Brain microvascular endothelial cell (primary cell): ENCODE measurements at regions not wholly inside any gene's neighbourhood (a gene's known extent, or its start where the extent isn't known, plus 50 kb on each side); places are given as distances from the start of the nearest gene placed in this dataset.

ENCODE experiments used
- DNase-seq: peaks from one replicate; pipeline ENCODE4 v3.0.0-alpha.2; 2020
- H3K27ac ChIP-seq: fragments of 250-450 bp; sonication (Bioruptor Pico); 2 replicates; pipeline ENCODE4 v1.5.1; 2020; ENCODE audit warnings: mild to moderate bottlenecking, moderate library complexity
- H3K27me3 ChIP-seq: fragments of 250-450 bp; sonication (Bioruptor Pico); replicated peaks from 2 replicates; pipeline ENCODE4 v1.5.1; 2020; ENCODE audit warnings: mild to moderate bottlenecking
- H3K36me3 ChIP-seq: fragments of 250-450 bp; sonication (Bioruptor Pico); replicated peaks from 2 replicates; pipeline ENCODE4 v1.5.1; 2020; ENCODE audit warnings: mild to moderate bottlenecking
- H3K4me3 ChIP-seq: 2 replicates; pipeline ENCODE4 v1.5.1; 2011; ENCODE audit warnings: low read depth, mild to moderate bottlenecking, control low read depth, low read length, moderate library complexity
- in situ Hi-C: cut with HindIII; loops from 2 replicates; pipeline ENCODE4 v1.10.0; 2017; ENCODE audit warnings: low sequenced_read_pairs, low pct_ligation_motif_present
- TF ChIP-seq, protein P1 (sequence below): IDR thresholded peaks from 2 replicates; pipeline ENCODE4 v1.5.1; 2011; ENCODE audit warnings: low read depth, mild to moderate bottlenecking, moderate library complexity, low read length, control low read depth, inconsistent platforms; ENCODE audit errors: missing control alignments

DNA sequence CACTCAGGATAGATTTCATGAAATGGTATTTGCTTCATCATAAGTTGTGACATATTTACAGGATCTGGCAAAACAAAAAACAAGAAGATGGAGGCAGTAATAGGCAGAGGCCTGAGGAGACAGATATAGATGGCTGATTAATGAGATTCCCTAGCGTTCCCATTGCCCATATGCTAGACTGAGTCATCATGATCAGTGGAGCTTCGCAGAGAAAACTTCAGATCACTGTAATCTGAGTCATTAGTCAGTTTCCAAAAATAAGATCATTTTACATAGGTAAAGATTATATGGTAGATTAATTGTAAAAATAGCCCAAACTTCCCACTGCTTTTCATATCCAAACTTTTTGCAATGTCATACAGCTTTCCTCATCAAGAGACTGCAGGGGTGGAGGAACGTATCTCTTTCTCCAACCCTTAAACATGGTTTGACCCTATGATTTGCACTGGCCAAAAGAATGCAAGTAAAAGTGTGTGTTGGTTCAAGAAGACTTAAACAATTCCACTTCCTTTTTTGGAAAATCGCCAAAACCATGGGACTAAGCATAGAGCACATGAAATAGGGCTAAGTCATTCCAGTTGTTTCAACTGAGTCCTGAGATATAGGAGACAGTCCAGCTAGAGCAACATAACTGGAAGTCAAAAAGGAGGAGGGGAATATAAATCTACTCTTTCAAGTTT, 626.0 kb downstream of the RNF144B start:
- in situ Hi-C loops: no loop called here
- no peak overlapping the region for H3K4me3 ChIP-seq
- peak; percentile 68 for DNase-seq
- peak overlapping the region; percentile 9 for H3K27ac ChIP-seq
- TF ChIP-seq, protein P1, sequence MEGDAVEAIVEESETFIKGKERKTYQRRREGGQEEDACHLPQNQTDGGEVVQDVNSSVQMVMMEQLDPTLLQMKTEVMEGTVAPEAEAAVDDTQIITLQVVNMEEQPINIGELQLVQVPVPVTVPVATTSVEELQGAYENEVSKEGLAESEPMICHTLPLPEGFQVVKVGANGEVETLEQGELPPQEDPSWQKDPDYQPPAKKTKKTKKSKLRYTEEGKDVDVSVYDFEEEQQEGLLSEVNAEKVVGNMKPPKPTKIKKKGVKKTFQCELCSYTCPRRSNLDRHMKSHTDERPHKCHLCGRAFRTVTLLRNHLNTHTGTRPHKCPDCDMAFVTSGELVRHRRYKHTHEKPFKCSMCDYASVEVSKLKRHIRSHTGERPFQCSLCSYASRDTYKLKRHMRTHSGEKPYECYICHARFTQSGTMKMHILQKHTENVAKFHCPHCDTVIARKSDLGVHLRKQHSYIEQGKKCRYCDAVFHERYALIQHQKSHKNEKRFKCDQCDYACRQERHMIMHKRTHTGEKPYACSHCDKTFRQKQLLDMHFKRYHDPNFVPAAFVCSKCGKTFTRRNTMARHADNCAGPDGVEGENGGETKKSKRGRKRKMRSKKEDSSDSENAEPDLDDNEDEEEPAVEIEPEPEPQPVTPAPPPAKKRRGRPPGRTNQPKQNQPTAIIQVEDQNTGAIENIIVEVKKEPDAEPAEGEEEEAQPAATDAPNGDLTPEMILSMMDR: no peak
- no peaks in the 10 kb centered on the region for H3K27me3 ChIP-seq
- H3K36me3 ChIP-seq: no peaks in the 10 kb centered on the region

DNA sequence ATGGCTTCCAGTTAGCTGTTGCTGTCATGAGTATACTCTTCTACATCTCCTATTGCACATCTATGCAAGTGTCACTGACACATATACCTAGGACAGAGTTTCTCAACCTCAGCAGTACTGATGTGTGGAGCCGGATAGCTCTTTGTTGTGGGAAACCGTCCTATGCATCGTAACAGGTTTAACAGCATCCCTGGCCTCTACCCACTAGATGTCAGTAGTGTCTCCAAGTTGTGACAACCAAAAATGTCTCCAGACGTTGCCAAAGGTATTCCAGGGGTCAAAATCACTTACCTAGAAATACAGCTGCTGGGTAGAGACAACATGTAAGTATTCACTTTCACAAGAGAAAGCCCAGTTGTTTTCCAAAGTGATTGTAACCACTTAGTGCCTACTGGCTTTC, 637.6 kb downstream of the RNF144B start:
- H3K27ac ChIP-seq: no peak overlapping the region
- TF ChIP-seq, protein P1: peak; percentile 79
- DNase-seq: peak; percentile 72

DNA sequence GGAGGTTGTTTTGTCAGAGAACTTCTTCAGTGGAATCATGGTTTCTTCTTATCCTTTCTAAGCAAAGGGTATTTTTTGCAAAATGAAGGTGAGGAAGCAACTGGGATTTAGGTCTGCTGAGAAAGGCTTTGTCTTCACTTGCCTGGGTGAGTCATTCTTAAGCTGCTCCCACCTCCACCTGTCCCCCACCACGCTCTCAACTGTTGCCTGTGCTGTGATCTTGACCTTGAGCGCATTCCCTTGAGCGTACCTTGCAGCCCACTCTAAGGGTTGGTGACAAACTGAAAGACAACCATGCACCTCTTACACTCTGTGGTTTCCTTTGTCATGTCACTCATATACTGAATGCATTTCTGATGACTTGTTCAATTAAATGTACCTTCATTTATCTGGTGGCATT, 641.1 kb downstream of the RNF144B start:
- Histone ChIP-seq H3K36me3 (no peaks in the 10 kb centered on the region), H3K4me3 (no peak overlapping the region), H3K27ac (no peak overlapping the region), H3K27me3 (no peaks in the 10 kb centered on the region)
- DNase-seq: no peak
- in situ Hi-C loops: no loop called here
- TF ChIP-seq, protein P1: no peak

More for the DNA sequence above, 637.6 kb downstream of the RNF144B start:
- Histone ChIP-seq H3K4me3 (no peak overlapping the region), H3K36me3 (no peaks in the 10 kb centered on the region), H3K27me3 (no peaks in the 10 kb centered on the region)
- in situ Hi-C loops: no loop called here

DNA sequence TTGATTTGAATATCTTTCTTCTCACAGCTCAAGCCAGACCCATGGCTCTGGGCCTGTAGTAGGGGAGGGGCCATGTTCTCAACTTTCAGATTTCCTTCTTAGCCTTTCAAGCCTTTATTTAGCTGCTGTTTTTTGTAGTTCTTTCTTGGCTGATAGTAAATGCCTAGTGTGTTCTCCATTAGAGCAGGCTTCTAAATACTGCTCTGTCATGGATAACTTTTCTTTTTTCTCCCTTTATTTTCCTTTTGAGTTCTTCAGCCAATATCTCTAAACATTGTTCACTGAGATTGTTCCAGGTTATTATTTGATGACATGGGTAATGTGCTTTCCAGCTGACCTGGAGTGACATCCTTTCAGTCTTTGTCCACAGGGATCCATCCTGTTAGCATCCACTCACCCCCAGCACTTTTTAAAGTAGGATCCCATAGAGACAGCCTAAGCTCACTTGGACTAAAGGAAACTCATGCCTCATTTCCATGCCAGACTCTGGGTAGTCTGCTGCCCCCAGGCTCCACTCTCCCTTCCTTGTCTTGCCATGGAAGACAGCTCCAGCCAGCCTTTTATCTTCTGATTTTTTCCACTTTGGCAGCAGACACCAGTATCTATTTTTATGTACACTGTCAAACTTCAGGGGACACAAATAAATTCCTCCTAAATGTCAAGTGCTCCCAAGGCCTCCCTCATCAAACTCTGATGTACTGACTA, 645.6 kb downstream of the RNF144B start:
- Histone ChIP-seq H3K36me3 (no peaks in the 10 kb centered on the region), H3K27ac (no peak overlapping the region), H3K27me3 (no peaks in the 10 kb centered on the region), H3K4me3 (no peak overlapping the region)
- in situ Hi-C loops: no loop called here
- DNase-seq: no peak
- TF ChIP-seq, protein P1: no peak

DNA sequence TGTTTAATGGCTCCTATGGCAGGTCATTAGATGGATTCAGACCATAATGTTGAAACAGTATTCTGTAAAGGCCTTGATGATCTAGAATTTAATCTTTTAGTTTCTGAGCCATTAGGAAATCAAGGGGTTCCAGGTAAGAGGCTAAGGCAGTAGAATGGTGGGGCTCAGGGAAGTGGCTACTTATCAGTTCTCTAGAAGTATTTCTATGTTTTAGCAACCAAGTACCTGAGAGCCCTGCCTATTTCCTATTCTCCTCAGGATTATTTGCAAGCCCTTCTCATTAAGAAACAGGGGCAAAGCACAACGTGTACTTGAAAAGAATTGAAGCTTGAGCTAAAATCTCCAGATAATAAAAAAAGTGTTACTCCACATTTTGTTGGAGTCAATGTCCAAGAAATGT, 646.5 kb downstream of the RNF144B start:
- no peaks in the 10 kb centered on the region for H3K36me3 ChIP-seq
- H3K27ac ChIP-seq: no peak overlapping the region
- no peaks in the 10 kb centered on the region for H3K27me3 ChIP-seq
- DNase-seq: no peak
- in situ Hi-C loops: no loop called here
- no peak overlapping the region for H3K4me3 ChIP-seq
- TF ChIP-seq, protein P1: no peak
